IPS DF 6.9 (cell line): ENCODE measurements at regions not wholly inside any gene's neighbourhood (a gene's known extent, or its start where the extent isn't known, plus 50 kb on each side); places are given as distances from the start of the nearest gene placed in this dataset.

Experiments used
- DNase-seq: peaks from one replicate; pipeline ENCODE4 v3.0.0-alpha.2; 2013; ENCODE audit warnings: low read depth, low spot score
- H3K27ac ChIP-seq: one replicate; pipeline ENCODE4 v1.5.1; 2013; ENCODE audit warnings: low read length, control low read depth
- H3K27me3 ChIP-seq: 2 replicates; pipeline ENCODE4 v1.6.1; 2013; ENCODE audit warnings: mild to moderate bottlenecking, low read length; ENCODE audit not compliant: control insufficient read depth, insufficient read depth
- H3K36me3 ChIP-seq: 2 replicates; pipeline ENCODE4 v1.6.1; 2013; ENCODE audit warnings: low read length; ENCODE audit not compliant: control insufficient read depth, insufficient read depth
- H3K4me1 ChIP-seq: 2 replicates; pipeline ENCODE4 v1.6.1; 2013; ENCODE audit warnings: low read length; ENCODE audit not compliant: control insufficient read depth, insufficient read depth
- H3K4me3 ChIP-seq: 2 replicates; pipeline ENCODE4 v1.5.1; 2013; ENCODE audit warnings: mild to moderate bottlenecking, low read length
- H3K9me3 ChIP-seq: 2 replicates; pipeline ENCODE4 v1.6.1; 2013; ENCODE audit warnings: low read length, inconsistent platforms; ENCODE audit not compliant: control insufficient read depth, insufficient read depth
- WGBS: extraction: QIAGEN DNeasy Blood & Tissue Kit; methylation state at CpG from one replicate; pipeline ENCODE4 v1.1.7; 2013; ENCODE audit warnings: mixed read lengths, missing lambda C conversion rate; ENCODE audit not compliant: insufficient read length, insufficient coverage; 5-methylcytosine and 5-hydroxymethylcytosine counted together

- no peak overlapping the region for H3K27ac ChIP-seq
- H3K4me1 ChIP-seq: peaks cover 7% of the 10 kb centered on the region; the same call in 1 of the 2 replicates
- no CpG with 5 or more reads among the region's 4 CpGs for WGBS
- no peak for DNase-seq
- no peak overlapping the region for H3K4me3 ChIP-seq
- no peaks in the 10 kb centered on the region for H3K36me3 ChIP-seq
- H3K27me3 ChIP-seq: no peaks in the 10 kb centered on the region
- no peaks in the 10 kb centered on the region for H3K9me3 ChIP-seq
These were observed 709.8 kb upstream of the FANCL start for GRCh38 chr2:58950795-58951462.

- Histone ChIP-seq H3K27ac (no peak overlapping the region), H3K4me3 (no peak overlapping the region), H3K36me3 (no peaks in the 10 kb centered on the region; the same call in 1 of the 2 replicates), H3K9me3 (no peaks in the 10 kb centered on the region; the same call in 1 of the 2 replicates), H3K4me1 (no peaks in the 10 kb centered on the region), H3K27me3 (no peaks in the 10 kb centered on the region)
- DNase-seq: no peak
These were observed 698.3 kb upstream of the FANCL start for GRCh38 chr2:58939388-58939787.

GRCh38 chr2:58938988-58939387 lies 697.9 kb upstream of the FANCL start:
- WGBS: no CpG with 5 or more reads among the region's 1 CpG
- no peaks in the 10 kb centered on the region for H3K27me3 ChIP-seq
- no peak overlapping the region for H3K4me3 ChIP-seq
- no peaks in the 10 kb centered on the region for H3K4me1 ChIP-seq
- no peaks in the 10 kb centered on the region; the same call in 1 of the 2 replicates for H3K36me3 ChIP-seq
- H3K9me3 ChIP-seq: no peaks in the 10 kb centered on the region; the same call in 1 of the 2 replicates
- H3K27ac ChIP-seq: no peak overlapping the region
- DNase-seq: no peak

GRCh38 chr2:58932801-58933200 lies 691.7 kb upstream of the FANCL start:
- WGBS: 100% methylated on average over 1 of the region's 3 CpGs

GRCh38 chr2:58930537-58930936 lies 689.4 kb upstream of the FANCL start:
- H3K4me3 ChIP-seq: no peak overlapping the region
- no peak overlapping the region for H3K27ac ChIP-seq
- no peak for DNase-seq
- WGBS: no CpG with 5 or more reads among the region's 5 CpGs
- H3K4me1 ChIP-seq: 0 out of 2 replicates have a peak, but pooled peaks cover 1% of the 10 kb centered on the region
- H3K36me3 ChIP-seq: no peaks in the 10 kb centered on the region
- H3K27me3 ChIP-seq: no peaks in the 10 kb centered on the region
- H3K9me3 ChIP-seq: no peaks in the 10 kb centered on the region

More at GRCh38 chr2:58932801-58933200, 691.7 kb upstream of the FANCL start:
- Histone ChIP-seq H3K36me3 (no peaks in the 10 kb centered on the region), H3K4me1 (0 out of 2 replicates have a peak, but pooled peaks cover 1% of the 10 kb centered on the region), H3K4me3 (no peak overlapping the region), H3K9me3 (no peaks in the 10 kb centered on the region), H3K27me3 (no peaks in the 10 kb centered on the region), H3K27ac (no peak overlapping the region)
- DNase-seq: no peak

GRCh38 chr2:58928973-58929372 lies 687.8 kb upstream of the FANCL start:
- no peaks in the 10 kb centered on the region for H3K9me3 ChIP-seq
- H3K36me3 ChIP-seq: no peaks in the 10 kb centered on the region
- H3K4me1 ChIP-seq: 0 out of 2 replicates have a peak, but pooled peaks cover 1% of the 10 kb centered on the region
- no peaks in the 10 kb centered on the region for H3K27me3 ChIP-seq
- H3K4me3 ChIP-seq: no peak overlapping the region
- H3K27ac ChIP-seq: no peak overlapping the region
- no peak for DNase-seq

GRCh38 chr2:58928391-58928790 lies 687.3 kb upstream of the FANCL start:
- Histone ChIP-seq H3K4me1 (0 out of 2 replicates have a peak, but pooled peaks cover 1% of the 10 kb centered on the region), H3K27ac (no peak overlapping the region)

GRCh38 chr2:58926112-58926511 lies 685.0 kb upstream of the FANCL start:
- Histone ChIP-seq H3K27ac (no peak overlapping the region), H3K9me3 (no peaks in the 10 kb centered on the region; the same call in 1 of the 2 replicates), H3K36me3 (no peaks in the 10 kb centered on the region), H3K27me3 (no peaks in the 10 kb centered on the region), H3K4me3 (no peak overlapping the region), H3K4me1 (0 out of 2 replicates have a peak, but pooled peaks cover 1% of the 10 kb centered on the region)
- DNase-seq: no peak
- no CpG with 5 or more reads among the region's 5 CpGs for WGBS

More at GRCh38 chr2:58928391-58928790, 687.3 kb upstream of the FANCL start:
- Histone ChIP-seq H3K9me3 (no peaks in the 10 kb centered on the region; the same call in 1 of the 2 replicates), H3K27me3 (no peaks in the 10 kb centered on the region), H3K36me3 (no peaks in the 10 kb centered on the region), H3K4me3 (no peak overlapping the region)
- DNase-seq: no peak
- WGBS: no CpG with 5 or more reads among the region's 6 CpGs

- WGBS: no CpG with 5 or more reads among the region's 4 CpGs
- Histone ChIP-seq H3K27me3 (no peaks in the 10 kb centered on the region), H3K4me1 (0 out of 2 replicates have a peak, but pooled peaks cover 1% of the 10 kb centered on the region), H3K36me3 (no peaks in the 10 kb centered on the region), H3K27ac (no peak overlapping the region), H3K9me3 (no peaks in the 10 kb centered on the region; the same call in 1 of the 2 replicates), H3K4me3 (no peak overlapping the region)
- DNase-seq: no peak
These were observed 684.6 kb upstream of the FANCL start for GRCh38 chr2:58925676-58926081.

GRCh38 chr2:58923869-58924268 lies 682.7 kb upstream of the FANCL start:
- Histone ChIP-seq H3K4me3 (no peak overlapping the region), H3K27ac (no peak overlapping the region), H3K4me1 (no peaks in the 10 kb centered on the region), H3K9me3 (no peaks in the 10 kb centered on the region; the same call in 1 of the 2 replicates), H3K27me3 (no peaks in the 10 kb centered on the region), H3K36me3 (no peaks in the 10 kb centered on the region)
- DNase-seq: no peak
- no CpG with 5 or more reads among the region's 1 CpG for WGBS

- no CpG with 5 or more reads among the region's 1 CpG for WGBS
- Histone ChIP-seq H3K4me1 (0 out of 2 replicates have a peak, but pooled peaks cover 1% of the 10 kb centered on the region), H3K36me3 (no peaks in the 10 kb centered on the region), H3K27ac (no peak overlapping the region), H3K9me3 (no peaks in the 10 kb centered on the region; the same call in 1 of the 2 replicates), H3K4me3 (no peak overlapping the region), H3K27me3 (no peaks in the 10 kb centered on the region)
- DNase-seq: no peak
These were observed 681.1 kb upstream of the FANCL start for GRCh38 chr2:58922245-58922644.
